Suprapubic skin (tissue), 4 donors: ENCODE measurements at regions not wholly inside any gene's neighbourhood (a gene's known extent, or its start where the extent isn't known, plus 50 kb on each side); places are given as distances from the start of the nearest gene placed in this dataset.

Experiments
- DNase-seq, 2 donors: peaks; one replicate each; pipeline ENCODE4 v3.0.0-alpha.2; 2019; ENCODE audit warnings: low spot score in 2 of 2
- H3K27ac ChIP-seq: fragments of 200-600 bp; sonication (generic); one replicate; pipeline ENCODE4 v1.5.1; 2019
- H3K27me3 ChIP-seq: fragments of 200-600 bp; sonication (generic); one replicate; pipeline ENCODE4 v1.5.1; 2019
- H3K36me3 ChIP-seq: fragments of 200-600 bp; sonication (generic); one replicate; pipeline ENCODE4 v1.5.1; 2019
- H3K4me1 ChIP-seq: fragments of 200-600 bp; sonication (generic); one replicate; pipeline ENCODE4 v1.5.1; 2019
- H3K4me3 ChIP-seq: fragments of 200-600 bp; sonication (generic); one replicate; pipeline ENCODE4 v1.5.1; 2019; ENCODE audit warnings: mild to moderate bottlenecking
- H3K9me3 ChIP-seq: fragments of 200-600 bp; sonication (generic); one replicate; pipeline ENCODE4 v1.5.1; 2019
- EP300 ChIP-seq: sonication (generic); formaldehyde crosslinking; IDR thresholded peaks from one replicate; pipeline ENCODE4 v1.6.1; 2017; ENCODE audit warnings: antibody characterized with exemption
- POLR2A ChIP-seq, 2 donors: fragments of 450-650 bp; IDR thresholded peaks; one replicate each; pipeline ENCODE4 v1.6.1; 2017; ENCODE audit warnings: antibody characterized with exemption in 2 of 2, mild to moderate bottlenecking in 2 of 2, moderate library complexity in 2 of 2
- POLR2AphosphoS5 ChIP-seq, 3 donors: sonication (generic); formaldehyde crosslinking; IDR thresholded peaks; one replicate each; pipeline ENCODE4 v1.6.1; 2017; ENCODE audit warnings: antibody characterized with exemption in 3 of 3
- WGBS: methylation state at CpG from one replicate; pipeline ENCODE4 v1.1.5; 2018; 5-methylcytosine and 5-hydroxymethylcytosine counted together
- TF ChIP-seq, protein P1 (sequence below), 2 donors: fragments of 200-600 bp in 1 of 2; fragments of 450-650 bp in 1 of 2; sonication (generic) in 1 of 2; IDR thresholded peaks; one replicate each; pipeline ENCODE4 v1.5.1; 2016 to 2019; ENCODE audit warnings: antibody characterized with exemption in 2 of 2, mild to moderate bottlenecking in 1 of 2, moderate library complexity in 1 of 2

DNA sequence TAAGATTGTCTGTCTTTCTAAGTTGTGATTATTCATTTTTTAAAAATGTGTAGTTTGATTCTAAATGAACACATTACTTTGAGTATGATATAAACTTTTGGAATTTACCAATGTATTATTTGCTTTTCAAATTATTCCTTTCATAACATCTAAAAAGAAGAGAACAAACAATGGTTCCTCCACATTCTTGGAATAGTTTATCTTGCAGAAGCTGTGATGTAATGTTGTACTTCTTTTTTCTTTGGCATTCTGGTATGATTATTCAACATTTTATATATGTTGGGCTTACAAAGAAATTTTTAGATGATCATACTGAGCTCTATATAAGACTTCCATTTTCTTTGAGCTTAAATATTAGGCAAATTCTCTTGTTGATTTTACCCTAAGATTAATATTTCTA, 419.2 kb downstream of the DIPK2A start:
- no peaks in the 10 kb centered on the region for H3K27me3 ChIP-seq
- H3K4me1 ChIP-seq, result no peaks in the 10 kb centered on the region
- TF ChIP-seq, protein P1, sequence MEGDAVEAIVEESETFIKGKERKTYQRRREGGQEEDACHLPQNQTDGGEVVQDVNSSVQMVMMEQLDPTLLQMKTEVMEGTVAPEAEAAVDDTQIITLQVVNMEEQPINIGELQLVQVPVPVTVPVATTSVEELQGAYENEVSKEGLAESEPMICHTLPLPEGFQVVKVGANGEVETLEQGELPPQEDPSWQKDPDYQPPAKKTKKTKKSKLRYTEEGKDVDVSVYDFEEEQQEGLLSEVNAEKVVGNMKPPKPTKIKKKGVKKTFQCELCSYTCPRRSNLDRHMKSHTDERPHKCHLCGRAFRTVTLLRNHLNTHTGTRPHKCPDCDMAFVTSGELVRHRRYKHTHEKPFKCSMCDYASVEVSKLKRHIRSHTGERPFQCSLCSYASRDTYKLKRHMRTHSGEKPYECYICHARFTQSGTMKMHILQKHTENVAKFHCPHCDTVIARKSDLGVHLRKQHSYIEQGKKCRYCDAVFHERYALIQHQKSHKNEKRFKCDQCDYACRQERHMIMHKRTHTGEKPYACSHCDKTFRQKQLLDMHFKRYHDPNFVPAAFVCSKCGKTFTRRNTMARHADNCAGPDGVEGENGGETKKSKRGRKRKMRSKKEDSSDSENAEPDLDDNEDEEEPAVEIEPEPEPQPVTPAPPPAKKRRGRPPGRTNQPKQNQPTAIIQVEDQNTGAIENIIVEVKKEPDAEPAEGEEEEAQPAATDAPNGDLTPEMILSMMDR (IDR thresholded peaks at IDR 0.05), result no peak
- no peak for TF ChIP-seq POLR2AphosphoS5 (IDR thresholded peaks at IDR 0.05)
- no peak for TF ChIP-seq EP300
- TF ChIP-seq POLR2A (IDR thresholded peaks at IDR 0.05), result no peak
- H3K9me3 ChIP-seq, result no peaks in the 10 kb centered on the region
- H3K4me3 ChIP-seq, result no peak overlapping the region
- H3K36me3 ChIP-seq, result no peaks in the 10 kb centered on the region
- no peak overlapping the region for H3K27ac ChIP-seq
- no peak for DNase-seq

DNA sequence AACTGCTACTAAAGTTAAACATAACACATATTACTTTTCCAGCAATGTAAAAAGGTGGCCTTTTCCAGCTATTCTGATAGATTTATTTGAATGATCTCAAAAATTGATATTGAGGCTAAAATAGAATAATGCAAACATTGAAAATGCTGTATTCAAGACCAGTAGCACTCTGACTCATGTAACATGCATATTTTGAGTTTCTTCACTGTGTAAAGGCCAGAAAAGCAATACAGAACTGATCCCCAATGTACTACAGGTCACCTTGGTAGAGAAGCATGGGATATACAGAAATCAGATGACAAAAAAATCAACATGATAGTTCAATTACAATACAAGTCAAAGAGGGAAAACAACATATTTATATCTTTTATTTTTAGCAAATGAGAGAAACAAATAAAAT, 419.6 kb downstream of the DIPK2A start:
- Histone ChIP-seq H3K9me3 (no peaks in the 10 kb centered on the region), H3K27ac (no peak overlapping the region), H3K4me1 (no peaks in the 10 kb centered on the region), H3K36me3 (no peaks in the 10 kb centered on the region), H3K27me3 (no peaks in the 10 kb centered on the region), H3K4me3 (no peak overlapping the region)
- no peak for TF ChIP-seq POLR2AphosphoS5 (IDR thresholded peaks at IDR 0.05)
- no peak for DNase-seq

DNA sequence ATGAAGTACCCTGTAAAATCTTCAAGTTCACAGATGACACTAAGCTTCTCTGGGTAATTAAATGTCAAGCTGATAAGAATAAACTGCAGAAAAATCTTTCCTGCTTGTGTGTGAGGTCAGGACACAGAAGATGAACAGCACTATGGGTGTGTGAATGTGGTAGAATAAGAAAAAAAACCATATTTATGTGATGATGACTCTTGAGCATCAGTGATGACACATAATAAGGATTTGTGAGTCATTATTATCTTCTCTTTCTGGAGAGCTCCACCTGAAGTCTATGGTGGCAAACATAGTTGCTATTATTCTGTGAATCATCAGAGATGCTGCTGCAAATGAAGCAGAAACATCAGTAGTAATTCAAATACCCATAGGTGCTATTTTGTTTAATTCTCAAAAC, 422.4 kb downstream of the DIPK2A start:
- Histone ChIP-seq H3K27ac (no peak overlapping the region), H3K27me3 (no peaks in the 10 kb centered on the region), H3K4me3 (no peak overlapping the region), H3K9me3 (no peaks in the 10 kb centered on the region), H3K36me3 (no peaks in the 10 kb centered on the region), H3K4me1 (no peaks in the 10 kb centered on the region)
- DNase-seq, result no peak
- TF ChIP-seq EP300 (no peak), POLR2A (IDR thresholded peaks at IDR 0.05) (no peak), POLR2AphosphoS5 (IDR thresholded peaks at IDR 0.05) (no peak)
- TF ChIP-seq, protein P1 (IDR thresholded peaks at IDR 0.05), result no peak

DNA sequence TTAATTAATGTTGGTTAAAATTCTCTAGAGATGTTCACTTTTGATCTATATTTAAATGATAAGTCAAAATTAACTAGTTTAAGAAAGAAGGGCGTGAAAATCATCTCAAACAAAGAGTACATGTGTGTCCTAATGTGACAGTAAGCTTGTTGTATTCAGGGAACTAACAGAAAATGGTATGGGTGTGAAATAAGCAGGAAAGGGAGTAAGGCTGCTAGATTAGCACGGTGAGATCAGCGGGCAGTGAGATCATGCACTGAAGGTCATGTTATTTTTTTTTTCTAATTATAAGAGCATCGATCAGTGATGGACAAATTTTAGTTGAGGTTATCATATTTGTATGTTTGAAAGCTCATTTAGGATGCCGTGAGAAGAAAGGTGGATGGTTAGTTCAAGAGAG, 430.8 kb downstream of the DIPK2A start:
- WGBS, result 90% methylated on average over 5 of the region's 5 CpGs
- H3K36me3 ChIP-seq, result no peaks in the 10 kb centered on the region
- TF ChIP-seq EP300 (no peak), POLR2A (IDR thresholded peaks at IDR 0.05) (no peak), POLR2AphosphoS5 (IDR thresholded peaks at IDR 0.05) (no peak)
- TF ChIP-seq, protein P1 (IDR thresholded peaks at IDR 0.05), result no peak

DNA sequence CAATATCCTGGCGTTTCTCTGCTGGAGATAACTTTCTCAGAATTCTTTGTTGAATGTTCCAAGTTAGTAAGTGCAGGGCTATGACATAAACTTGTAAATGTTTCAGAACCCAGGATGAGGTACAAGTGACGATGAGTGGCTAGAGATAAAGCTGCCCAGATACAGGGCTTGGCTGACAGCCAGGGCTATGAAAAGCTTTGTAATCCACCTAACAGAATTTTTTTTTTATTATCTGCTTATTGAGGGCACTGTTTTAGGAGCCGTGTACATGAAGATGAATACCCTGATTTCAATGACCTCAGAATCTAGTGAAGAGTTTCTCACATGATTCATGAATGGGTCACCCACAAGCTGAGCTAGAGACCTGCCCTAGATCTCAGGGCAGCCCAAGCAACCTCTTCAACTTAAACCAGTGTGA, 431.4 kb downstream of the DIPK2A start:
- Histone ChIP-seq H3K27me3 (no peaks in the 10 kb centered on the region), H3K9me3 (no peaks in the 10 kb centered on the region), H3K4me1 (no peaks in the 10 kb centered on the region), H3K36me3 (no peaks in the 10 kb centered on the region), H3K4me3 (no peak overlapping the region), H3K27ac (no peak overlapping the region)
- TF ChIP-seq POLR2AphosphoS5 (IDR thresholded peaks at IDR 0.05) (no peak), POLR2A (IDR thresholded peaks at IDR 0.05) (no peak), EP300 (no peak)
- TF ChIP-seq, protein P1 (IDR thresholded peaks at IDR 0.05), result no peak
- DNase-seq, result no peak
- 72% methylated on average over 3 of the region's 3 CpGs for WGBS

More for the DNA sequence above, 430.8 kb downstream of the DIPK2A start:
- Histone ChIP-seq H3K4me3 (no peak overlapping the region), H3K27me3 (no peaks in the 10 kb centered on the region), H3K4me1 (no peaks in the 10 kb centered on the region), H3K27ac (no peak overlapping the region), H3K9me3 (no peaks in the 10 kb centered on the region)
- no peak for DNase-seq

DNA sequence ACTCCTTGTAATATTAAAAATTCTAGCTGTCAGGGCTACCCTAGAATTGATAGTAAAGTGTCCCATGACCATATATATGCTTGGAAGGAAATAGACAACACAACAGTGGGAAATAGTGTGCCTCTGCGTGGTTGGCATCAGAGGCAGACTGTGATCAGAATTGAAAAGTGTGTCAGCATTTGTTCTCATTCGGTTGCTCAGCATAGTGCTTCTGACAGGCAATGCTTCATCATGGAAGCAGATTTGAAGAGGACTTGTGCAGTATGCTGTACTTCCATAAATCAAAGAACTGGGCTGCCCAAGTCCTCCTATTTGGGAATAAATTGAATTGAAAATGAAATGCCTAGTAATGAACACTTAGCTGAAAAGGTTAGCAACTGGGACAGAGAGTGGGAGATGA, 435.7 kb downstream of the DIPK2A start:
- no peak for DNase-seq
- Histone ChIP-seq H3K27me3 (no peaks in the 10 kb centered on the region), H3K36me3 (no peaks in the 10 kb centered on the region), H3K27ac (no peak overlapping the region), H3K4me3 (no peak overlapping the region), H3K4me1 (no peaks in the 10 kb centered on the region), H3K9me3 (no peaks in the 10 kb centered on the region)
- TF ChIP-seq, protein P1 (IDR thresholded peaks at IDR 0.05), result no peak
- TF ChIP-seq POLR2A (IDR thresholded peaks at IDR 0.05) (no peak), POLR2AphosphoS5 (IDR thresholded peaks at IDR 0.05) (no peak), EP300 (no peak)
- 71% methylated on average over 2 of the region's 2 CpGs for WGBS
